Uterus (tissue), 3 donors: ENCODE measurements at regions not wholly inside any gene's neighbourhood (a gene's known extent, or its start where the extent isn't known, plus 50 kb on each side); places are given as distances from the start of the nearest gene placed in this dataset.

Experiments
- DNase-seq, 2 donors: peaks; one replicate each; pipeline ENCODE4 v3.0.0-alpha.2; 2019 to 2020
- H3K27ac ChIP-seq, 2 donors: fragments of 200-600 bp; sonication (generic); 1 replicate in 1 of 2; 2 replicates in 1 of 2; pipeline ENCODE4 v1.5.1; 2016 to 2018
- H3K27me3 ChIP-seq, 2 donors: fragments of 200-600 bp; sonication (generic); one replicate each; pipeline ENCODE4 v1.5.1; 2018 to 2019; ENCODE audit warnings: control low read depth in 1 of 2
- H3K36me3 ChIP-seq, 2 donors: fragments of 200-600 bp; sonication (generic); one replicate each; pipeline ENCODE4 v1.5.1; 2019; ENCODE audit warnings: control low read depth in 1 of 2
- H3K4me1 ChIP-seq, 2 donors: fragments of 200-600 bp; sonication (generic); one replicate each; pipeline ENCODE4 v1.5.1; 2018 to 2019; ENCODE audit warnings: control low read depth in 1 of 2
- H3K4me3 ChIP-seq, 2 donors: fragments of 200-600 bp; sonication (generic); 1 replicate in 1 of 2; 2 replicates in 1 of 2; pipeline ENCODE4 v1.5.1; 2018 to 2019; ENCODE audit warnings: mild to moderate bottlenecking in 1 of 2
- H3K9me3 ChIP-seq, 2 donors: fragments of 200-600 bp; sonication (generic); one replicate each; pipeline ENCODE4 v1.5.1; 2019; ENCODE audit warnings: control low read depth in 1 of 2
- CTCF ChIP-seq, 4 experiments: fragments of 200-600 bp in 2 of 4; fragments of 450-650 bp in 2 of 4; sonication (generic) in 2 of 4; IDR thresholded peaks; one replicate each; pipeline ENCODE4 v1.5.1; 2016 to 2019; ENCODE audit warnings: antibody characterized with exemption in 4 of 4, mild to moderate bottlenecking in 2 of 4, moderate library complexity in 1 of 4
- POLR2A ChIP-seq, 2 donors: fragments of 450-650 bp; IDR thresholded peaks; one replicate each; pipeline ENCODE4 v1.6.1; 2016; ENCODE audit warnings: antibody characterized with exemption in 2 of 2, mild to moderate bottlenecking in 1 of 2, moderate library complexity in 1 of 2
- intact Hi-C: fragments of 100-400 bp; cut with DNase I; formaldehyde crosslinking; loops from one replicate; pipeline ENCODE4 v1.15.1; 2023; ENCODE audit warnings: low total_unique reads
- donor health status: DM: yes; HTN: yes; CAD: no.

GRCh38 chr2:242038928-242039341, 169.4 kb downstream of the RTP5 start:
- Histone ChIP-seq H3K4me3 (no peak overlapping the region), H3K27ac (no peak overlapping the region), H3K4me1 (no peaks in the 10 kb centered on the region), H3K9me3 (no peaks in the 10 kb centered on the region), H3K36me3 (no peaks in the 10 kb centered on the region), H3K27me3 (no peaks in the 10 kb centered on the region)
- TF ChIP-seq CTCF (IDR thresholded peaks at IDR 0.05) (no peak), POLR2A (IDR thresholded peaks at IDR 0.05) (no peak)
- intact Hi-C loops = no loop called here
- DNase-seq = no peak

- Histone ChIP-seq H3K36me3 (no peaks in the 10 kb centered on the region), H3K27ac (no peak overlapping the region), H3K9me3 (no peaks in the 10 kb centered on the region), H3K4me3 (no peak overlapping the region), H3K4me1 (no peaks in the 10 kb centered on the region), H3K27me3 (peaks cover 0 to 8% of the 10 kb centered on the region in 2 donors)
- DNase-seq = no peak
- TF ChIP-seq CTCF (IDR thresholded peaks at IDR 0.05) = no peak
- TF ChIP-seq POLR2A (IDR thresholded peaks at IDR 0.05) = no peak
- intact Hi-C loops = no loop called here
These were observed 170.8 kb downstream of the RTP5 start for GRCh38 chr2:242040303-242040655.

- no peaks in the 10 kb centered on the region for H3K36me3 ChIP-seq
- DNase-seq = no peak
- H3K9me3 ChIP-seq = no peaks in the 10 kb centered on the region
- H3K4me3 ChIP-seq = no peak overlapping the region
- intact Hi-C loops = no loop called here
- peaks cover 0 to 8% of the 10 kb centered on the region in 2 donors for H3K27me3 ChIP-seq
- no peaks in the 10 kb centered on the region for H3K4me1 ChIP-seq
- TF ChIP-seq CTCF (IDR thresholded peaks at IDR 0.05) = no peak
- TF ChIP-seq POLR2A (IDR thresholded peaks at IDR 0.05) = no peak
- H3K27ac ChIP-seq = no peak overlapping the region
These were observed 171.2 kb downstream of the RTP5 start for GRCh38 chr2:242040681-242041080.

- peaks cover 0 to 14% of the 10 kb centered on the region in 2 donors for H3K27me3 ChIP-seq
- DNase-seq = no peak
- intact Hi-C loops = no loop called here
These were observed 172.3 kb downstream of the RTP5 start for GRCh38 chr2:242041816-242042215.

More at GRCh38 chr2:242041816-242042215, 172.3 kb downstream of the RTP5 start:
- Histone ChIP-seq H3K4me3 (no peak overlapping the region), H3K9me3 (no peaks in the 10 kb centered on the region), H3K27ac (no peak overlapping the region), H3K4me1 (no peaks in the 10 kb centered on the region), H3K36me3 (no peaks in the 10 kb centered on the region)
- no peak for TF ChIP-seq POLR2A (IDR thresholded peaks at IDR 0.05)
- no peak for TF ChIP-seq CTCF (IDR thresholded peaks at IDR 0.05)
